ENCODE measurements at regions not wholly inside any gene's neighbourhood (a gene's known extent, or its start where the extent isn't known, plus 50 kb on each side); places are given as distances from the start of the nearest gene placed in this dataset.
"Not testable (repeated sequence)": the region's sequence is repeated elsewhere in the genome, so short reads cannot be mapped to it uniquely, and the experiment has no call there.

- Mint-ChIP-seq H3K9me3 (peaks cover 12% of the 10 kb centered on the region), H3K27me3 (ENCODE audit: insufficient read depth) (no peaks in the 10 kb centered on the region), H3K27ac (no peak overlapping the region), H3K4me1 (ENCODE audit: low read depth) (no peaks in the 10 kb centered on the region), H3K36me3 (ENCODE audit: low read depth) (no peaks in the 10 kb centered on the region), H3K4me3 (no peak overlapping the region)
- DNase-seq (ENCODE audit: low spot score), result no peak
- intact Hi-C loops (cut with micrococcal nuclease), result no loop called here
Observed at GRCh38 chr3:5694266-5694665, 506.8 kb downstream of the EDEM1 start.

GRCh38 chr3:5698851-5699250 lies 511.3 kb downstream of the EDEM1 start:
- H3K4me1 Mint-ChIP-seq (ENCODE audit: low read depth), result no peaks in the 10 kb centered on the region
- no peak for DNase-seq (ENCODE audit: low spot score)
- H3K27ac Mint-ChIP-seq, result no peak overlapping the region
- no peaks in the 10 kb centered on the region for H3K9me3 Mint-ChIP-seq
- no peaks in the 10 kb centered on the region for H3K27me3 Mint-ChIP-seq (ENCODE audit: insufficient read depth)
- intact Hi-C loops (cut with micrococcal nuclease), result no loop called here
- H3K4me3 Mint-ChIP-seq, result no peak overlapping the region
- H3K36me3 Mint-ChIP-seq (ENCODE audit: low read depth), result no peaks in the 10 kb centered on the region

- Mint-ChIP-seq H3K36me3 (ENCODE audit: low read depth) (no peaks in the 10 kb centered on the region), H3K4me3 (no peak overlapping the region)
- intact Hi-C loops (cut with micrococcal nuclease), result no loop called here
Observed at GRCh38 chr3:5699313-5699712, 511.8 kb downstream of the EDEM1 start.

GRCh38 chr3:5699811-5700210 lies 512.3 kb downstream of the EDEM1 start:
- intact Hi-C loops (cut with micrococcal nuclease), result no loop called here
- Mint-ChIP-seq H3K27ac (no peak overlapping the region), H3K27me3 (ENCODE audit: insufficient read depth) (no peaks in the 10 kb centered on the region), H3K36me3 (ENCODE audit: low read depth) (no peaks in the 10 kb centered on the region), H3K4me1 (ENCODE audit: low read depth) (no peaks in the 10 kb centered on the region), H3K4me3 (no peak overlapping the region), H3K9me3 (no peaks in the 10 kb centered on the region)
- no peak for DNase-seq (ENCODE audit: low spot score)

More at GRCh38 chr3:5699313-5699712, 511.8 kb downstream of the EDEM1 start:
- H3K27me3 Mint-ChIP-seq (ENCODE audit: insufficient read depth), result no peaks in the 10 kb centered on the region
- H3K4me1 Mint-ChIP-seq (ENCODE audit: low read depth), result no peaks in the 10 kb centered on the region
- H3K9me3 Mint-ChIP-seq, result no peaks in the 10 kb centered on the region
- H3K27ac Mint-ChIP-seq, result no peak overlapping the region
- no peak for DNase-seq (ENCODE audit: low spot score)

GRCh38 chr3:5701005-5701404 lies 513.5 kb downstream of the EDEM1 start:
- H3K36me3 Mint-ChIP-seq (ENCODE audit: low read depth); DNase-seq (ENCODE audit: low spot score); H3K27ac Mint-ChIP-seq; H3K4me3 Mint-ChIP-seq; intact Hi-C loops (cut with micrococcal nuclease); H3K9me3 Mint-ChIP-seq; H3K4me1 Mint-ChIP-seq (ENCODE audit: low read depth); H3K27me3 Mint-ChIP-seq (ENCODE audit: insufficient read depth): not testable (repeated sequence)

- Mint-ChIP-seq H3K27ac (no peak overlapping the region), H3K27me3 (ENCODE audit: insufficient read depth) (no peaks in the 10 kb centered on the region), H3K4me1 (ENCODE audit: low read depth) (no peaks in the 10 kb centered on the region), H3K9me3 (no peaks in the 10 kb centered on the region), H3K36me3 (ENCODE audit: low read depth) (no peaks in the 10 kb centered on the region), H3K4me3 (no peak overlapping the region)
- DNase-seq (ENCODE audit: low spot score), result no peak
- intact Hi-C loops (cut with micrococcal nuclease), result no loop called here
Observed at GRCh38 chr3:5707794-5708193, 520.3 kb downstream of the EDEM1 start.

- intact Hi-C loops (cut with micrococcal nuclease), result no loop called here
- Mint-ChIP-seq H3K27ac (no peak overlapping the region), H3K4me3 (no peak overlapping the region), H3K4me1 (ENCODE audit: low read depth) (no peaks in the 10 kb centered on the region), H3K9me3 (no peaks in the 10 kb centered on the region), H3K27me3 (ENCODE audit: insufficient read depth) (no peaks in the 10 kb centered on the region), H3K36me3 (ENCODE audit: low read depth) (no peaks in the 10 kb centered on the region)
- DNase-seq (ENCODE audit: low spot score), result no peak
Observed at GRCh38 chr3:5709714-5710113, 522.2 kb downstream of the EDEM1 start.

- H3K27me3 Mint-ChIP-seq (ENCODE audit: insufficient read depth), result no peaks in the 10 kb centered on the region
- H3K9me3 Mint-ChIP-seq, result no peaks in the 10 kb centered on the region
- H3K4me1 Mint-ChIP-seq (ENCODE audit: low read depth), result no peaks in the 10 kb centered on the region
- H3K27ac Mint-ChIP-seq, result no peak overlapping the region
- no peak for DNase-seq (ENCODE audit: low spot score)
- no peak overlapping the region for H3K4me3 Mint-ChIP-seq
- intact Hi-C loops (cut with micrococcal nuclease), result no loop called here
- H3K36me3 Mint-ChIP-seq (ENCODE audit: low read depth), result no peaks in the 10 kb centered on the region
Observed at GRCh38 chr3:5710718-5711117, 523.2 kb downstream of the EDEM1 start.

- DNase-seq (ENCODE audit: low spot score), result no peak
- Mint-ChIP-seq H3K4me1 (ENCODE audit: low read depth) (no peaks in the 10 kb centered on the region), H3K27ac (no peak overlapping the region), H3K27me3 (ENCODE audit: insufficient read depth) (no peaks in the 10 kb centered on the region), H3K4me3 (no peak overlapping the region), H3K36me3 (ENCODE audit: low read depth) (no peaks in the 10 kb centered on the region), H3K9me3 (peaks cover 6% of the 10 kb centered on the region)
- intact Hi-C loops (cut with micrococcal nuclease), result no loop called here
Observed at GRCh38 chr3:5717254-5717653, 529.7 kb downstream of the EDEM1 start.

GRCh38 chr3:5719668-5720067 lies 532.2 kb downstream of the EDEM1 start:
- H3K27me3 Mint-ChIP-seq (ENCODE audit: insufficient read depth); H3K36me3 Mint-ChIP-seq (ENCODE audit: low read depth); H3K4me1 Mint-ChIP-seq (ENCODE audit: low read depth); DNase-seq (ENCODE audit: low spot score); H3K4me3 Mint-ChIP-seq; intact Hi-C loops (cut with micrococcal nuclease); H3K27ac Mint-ChIP-seq; H3K9me3 Mint-ChIP-seq: not testable (repeated sequence)

- Mint-ChIP-seq H3K4me3 (no peak overlapping the region), H3K36me3 (ENCODE audit: low read depth) (no peaks in the 10 kb centered on the region), H3K27ac (no peak overlapping the region), H3K4me1 (ENCODE audit: low read depth) (no peaks in the 10 kb centered on the region), H3K27me3 (ENCODE audit: insufficient read depth) (peaks cover 2% of the 10 kb centered on the region), H3K9me3 (no peaks in the 10 kb centered on the region)
- DNase-seq (ENCODE audit: low spot score), result no peak
- intact Hi-C loops (cut with micrococcal nuclease), result no loop called here
Observed at GRCh38 chr3:5725801-5726200, 538.3 kb downstream of the EDEM1 start.

- no peak for DNase-seq (ENCODE audit: low spot score)
- Mint-ChIP-seq H3K9me3 (no peaks in the 10 kb centered on the region), H3K36me3 (ENCODE audit: low read depth) (no peaks in the 10 kb centered on the region), H3K4me1 (ENCODE audit: low read depth) (no peaks in the 10 kb centered on the region), H3K27ac (no peak overlapping the region), H3K27me3 (ENCODE audit: insufficient read depth) (peaks cover 2% of the 10 kb centered on the region), H3K4me3 (no peak overlapping the region)
- intact Hi-C loops (cut with micrococcal nuclease), result no loop called here
Observed at GRCh38 chr3:5726621-5727020, 539.1 kb downstream of the EDEM1 start.

- Mint-ChIP-seq H3K27ac (no peak overlapping the region), H3K4me3 (no peak overlapping the region), H3K27me3 (ENCODE audit: insufficient read depth) (peaks cover 2% of the 10 kb centered on the region), H3K9me3 (no peaks in the 10 kb centered on the region), H3K4me1 (ENCODE audit: low read depth) (no peaks in the 10 kb centered on the region), H3K36me3 (ENCODE audit: low read depth) (no peaks in the 10 kb centered on the region)
- no peak for DNase-seq (ENCODE audit: low spot score)
- intact Hi-C loops (cut with micrococcal nuclease), result no loop called here
Observed at GRCh38 chr3:5727743-5728484, 540.4 kb downstream of the EDEM1 start.

GRCh38 chr3:5729852-5730251 lies 542.3 kb downstream of the EDEM1 start:
- Mint-ChIP-seq H3K9me3 (no peaks in the 10 kb centered on the region), H3K4me3 (no peak overlapping the region)
- no peak for DNase-seq (ENCODE audit: low spot score)

More at GRCh38 chr3:5729852-5730251, 542.3 kb downstream of the EDEM1 start:
- no peaks in the 10 kb centered on the region for H3K36me3 Mint-ChIP-seq (ENCODE audit: low read depth)
- intact Hi-C loops (cut with micrococcal nuclease), result loop anchor here (10.0 kb wide), 1 partner anchor 305 kb away; no protein-coding TSS in a partner anchor
- no peak overlapping the region for H3K27ac Mint-ChIP-seq
- H3K27me3 Mint-ChIP-seq (ENCODE audit: insufficient read depth), result no peaks in the 10 kb centered on the region
- no peaks in the 10 kb centered on the region for H3K4me1 Mint-ChIP-seq (ENCODE audit: low read depth)

Data from activated T-helper 1 cell treated with anti-CD3 and anti-CD28 coated beads, Interleukin-12 subunit alpha, Interleukin-12 subunit beta, Interleukin-2, Interleukin-4 antibody, amounts not matched to agents 30 ng/mL and 10 ng/mL and 1 ng/mL, durations not matched to agents 14 hours and 24 hours and 36 hours (primary cell).